ENCODE measurements at regions not wholly inside any gene's neighbourhood (a gene's known extent, or its start where the extent isn't known, plus 50 kb on each side); places are given as distances from the start of the nearest gene placed in this dataset.
A peak's percentile ranks its signal among the peaks of the same experiment; 100 is the strongest.

DNA sequence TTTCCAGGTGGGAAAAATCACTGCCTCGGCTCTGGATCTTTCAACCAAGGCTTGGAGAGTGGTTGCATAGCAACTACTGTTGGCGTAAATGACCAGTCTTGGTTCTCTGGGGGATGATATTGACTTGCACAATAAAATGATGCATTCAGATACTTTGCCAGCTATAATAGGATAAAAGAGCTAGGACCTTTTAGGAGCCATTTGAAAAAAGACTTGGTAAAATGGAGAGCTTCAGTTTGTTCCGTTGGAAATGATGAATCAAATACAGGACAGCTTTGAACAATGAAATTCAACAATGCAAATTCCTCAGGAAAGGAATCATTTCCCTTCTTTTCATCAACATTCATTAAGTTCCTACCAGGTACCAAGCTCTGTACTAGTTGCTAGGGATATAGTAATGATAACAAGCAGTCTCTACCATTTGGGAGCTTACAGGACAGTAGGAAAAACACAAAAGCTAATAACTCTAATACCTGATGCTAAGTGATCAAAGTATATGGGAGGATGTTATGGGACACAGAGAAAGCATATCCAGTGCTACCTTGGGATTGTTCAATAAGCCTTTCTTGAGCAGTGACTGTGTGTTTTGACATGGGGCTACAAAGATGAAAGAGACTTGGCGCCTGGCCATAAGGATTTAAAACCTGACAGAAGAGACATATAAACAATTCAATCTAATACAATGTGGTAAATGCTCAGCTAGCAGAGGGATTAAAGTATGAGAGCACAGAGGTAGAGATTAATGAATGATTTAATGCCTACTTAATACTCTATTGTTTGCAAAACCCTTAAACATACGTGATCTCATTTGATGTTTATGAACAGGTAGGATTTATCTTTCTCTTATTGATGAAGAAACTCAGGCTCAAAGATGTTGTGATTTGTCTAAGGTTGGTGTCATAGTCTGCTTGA, 110.7 kb downstream of the QPCT start:
- DNase-seq (ENCODE audit: insufficient read length, low spot score, missing footprints) = peak; percentile 69
- Histone ChIP-seq H3K9me3 (ENCODE audit: low read depth, low read length) (no peaks in the 10 kb centered on the region), H2AFZ (ENCODE audit: low read length) (peak overlapping the region; percentile 9), H3K27ac (ENCODE audit: low read depth, low read length) (peak overlapping the region; percentile 56), H3K4me3 (ENCODE audit: insufficient read depth, low read length) (no peak overlapping the region), H3K36me3 (ENCODE audit: insufficient read depth, low read length) (no peaks in the 10 kb centered on the region), H3K79me2 (ENCODE audit: insufficient read depth, low read length) (no peaks in the 10 kb centered on the region), H3K4me1 (ENCODE audit: insufficient read depth, low read length) (peaks cover 57% of the 10 kb centered on the region), H4K20me1 (ENCODE audit: insufficient read depth, low read length) (no peaks in the 10 kb centered on the region), H3K4me2 (ENCODE audit: insufficient read depth, low read length) (peak overlapping the region; percentile 27), H3K27me3 (ENCODE audit: insufficient read depth, low read length) (no peaks in the 10 kb centered on the region)
- TF ChIP-seq, protein P1, sequence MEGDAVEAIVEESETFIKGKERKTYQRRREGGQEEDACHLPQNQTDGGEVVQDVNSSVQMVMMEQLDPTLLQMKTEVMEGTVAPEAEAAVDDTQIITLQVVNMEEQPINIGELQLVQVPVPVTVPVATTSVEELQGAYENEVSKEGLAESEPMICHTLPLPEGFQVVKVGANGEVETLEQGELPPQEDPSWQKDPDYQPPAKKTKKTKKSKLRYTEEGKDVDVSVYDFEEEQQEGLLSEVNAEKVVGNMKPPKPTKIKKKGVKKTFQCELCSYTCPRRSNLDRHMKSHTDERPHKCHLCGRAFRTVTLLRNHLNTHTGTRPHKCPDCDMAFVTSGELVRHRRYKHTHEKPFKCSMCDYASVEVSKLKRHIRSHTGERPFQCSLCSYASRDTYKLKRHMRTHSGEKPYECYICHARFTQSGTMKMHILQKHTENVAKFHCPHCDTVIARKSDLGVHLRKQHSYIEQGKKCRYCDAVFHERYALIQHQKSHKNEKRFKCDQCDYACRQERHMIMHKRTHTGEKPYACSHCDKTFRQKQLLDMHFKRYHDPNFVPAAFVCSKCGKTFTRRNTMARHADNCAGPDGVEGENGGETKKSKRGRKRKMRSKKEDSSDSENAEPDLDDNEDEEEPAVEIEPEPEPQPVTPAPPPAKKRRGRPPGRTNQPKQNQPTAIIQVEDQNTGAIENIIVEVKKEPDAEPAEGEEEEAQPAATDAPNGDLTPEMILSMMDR (IDR thresholded peaks at IDR 0.05; ENCODE audit: extremely low read depth, low read depth, low read length) = no peak

DNA sequence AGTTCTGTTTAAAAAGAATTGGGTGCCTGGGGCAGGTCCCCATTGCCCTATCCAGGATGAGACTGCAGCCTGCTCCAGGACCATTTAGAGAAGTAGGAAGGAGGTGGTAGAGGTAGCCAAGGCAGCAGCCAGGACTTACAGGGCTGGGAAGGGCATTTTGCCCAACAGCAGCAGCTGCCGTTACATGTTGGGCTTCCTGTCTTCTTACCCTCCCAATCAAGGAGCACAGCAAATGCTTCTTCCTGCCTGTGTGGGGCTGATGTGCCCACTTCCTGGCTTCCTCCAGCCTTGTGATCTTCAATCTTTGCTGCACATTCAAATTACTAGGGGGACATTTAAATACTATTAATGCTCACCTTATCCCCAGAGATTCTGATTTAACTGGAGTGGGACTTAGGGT, 112.0 kb downstream of the QPCT start:
- Histone ChIP-seq H3K4me3 (ENCODE audit: insufficient read depth, low read length) (no peak overlapping the region), H3K4me1 (ENCODE audit: insufficient read depth, low read length) (peaks cover 64% of the 10 kb centered on the region), H3K27me3 (ENCODE audit: insufficient read depth, low read length) (no peaks in the 10 kb centered on the region), H4K20me1 (ENCODE audit: insufficient read depth, low read length) (no peaks in the 10 kb centered on the region), H3K79me2 (ENCODE audit: insufficient read depth, low read length) (no peaks in the 10 kb centered on the region), H3K4me2 (ENCODE audit: insufficient read depth, low read length) (no peak overlapping the region), H3K36me3 (ENCODE audit: insufficient read depth, low read length) (no peaks in the 10 kb centered on the region), H3K27ac (ENCODE audit: low read depth, low read length) (peak overlapping the region; percentile 99), H3K9me3 (ENCODE audit: low read depth, low read length) (no peaks in the 10 kb centered on the region), H2AFZ (ENCODE audit: low read length) (peak overlapping the region; percentile 16)
- DNase-seq (ENCODE audit: insufficient read length, low spot score, missing footprints) = no peak
- TF ChIP-seq, protein P1 (IDR thresholded peaks at IDR 0.05; ENCODE audit: extremely low read depth, low read depth, low read length) = no peak

DNA sequence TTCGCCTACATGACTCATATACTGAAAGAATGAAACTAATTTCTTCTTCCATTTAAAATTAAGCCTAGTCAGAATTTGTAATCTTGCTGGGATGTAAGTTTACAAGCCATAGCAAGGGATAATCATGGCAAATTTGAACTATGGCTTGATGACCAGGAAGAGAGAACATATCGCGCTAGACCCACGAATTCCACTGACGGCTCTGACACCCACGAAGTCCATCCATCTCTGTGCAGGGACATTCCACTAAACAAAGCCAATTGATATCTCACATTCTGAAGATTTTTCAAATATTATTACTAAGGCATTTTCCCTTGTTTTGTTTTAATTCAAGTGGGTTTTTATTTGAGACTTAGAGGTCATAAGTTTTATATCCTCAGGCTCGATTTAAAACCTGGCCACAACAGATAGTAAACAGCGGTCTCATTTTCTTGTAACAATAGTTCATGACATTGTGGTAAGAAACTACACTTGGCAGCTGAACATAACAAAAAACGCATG, 113.0 kb downstream of the QPCT start:
- no peaks in the 10 kb centered on the region for H3K9me3 ChIP-seq (ENCODE audit: low read depth, low read length)
- H3K27ac ChIP-seq (ENCODE audit: low read depth, low read length) = peak overlapping the region; percentile 99
- no peaks in the 10 kb centered on the region for H4K20me1 ChIP-seq (ENCODE audit: insufficient read depth, low read length)
- TF ChIP-seq, protein P1 (IDR thresholded peaks at IDR 0.05; ENCODE audit: extremely low read depth, low read depth, low read length) = no peak
- H3K4me3 ChIP-seq (ENCODE audit: insufficient read depth, low read length) = peak overlapping the region; percentile 21
- peaks cover 64% of the 10 kb centered on the region for H3K4me1 ChIP-seq (ENCODE audit: insufficient read depth, low read length)
- peak overlapping the region; percentile 70 for H3K4me2 ChIP-seq (ENCODE audit: insufficient read depth, low read length)
- H3K36me3 ChIP-seq (ENCODE audit: insufficient read depth, low read length) = no peaks in the 10 kb centered on the region
- H2AFZ ChIP-seq (ENCODE audit: low read length) = peak overlapping the region; percentile 20
- peak; percentile 35 for DNase-seq (ENCODE audit: insufficient read length, low spot score, missing footprints)
- H3K79me2 ChIP-seq (ENCODE audit: insufficient read depth, low read length) = no peaks in the 10 kb centered on the region
- H3K27me3 ChIP-seq (ENCODE audit: insufficient read depth, low read length) = no peaks in the 10 kb centered on the region

DNA sequence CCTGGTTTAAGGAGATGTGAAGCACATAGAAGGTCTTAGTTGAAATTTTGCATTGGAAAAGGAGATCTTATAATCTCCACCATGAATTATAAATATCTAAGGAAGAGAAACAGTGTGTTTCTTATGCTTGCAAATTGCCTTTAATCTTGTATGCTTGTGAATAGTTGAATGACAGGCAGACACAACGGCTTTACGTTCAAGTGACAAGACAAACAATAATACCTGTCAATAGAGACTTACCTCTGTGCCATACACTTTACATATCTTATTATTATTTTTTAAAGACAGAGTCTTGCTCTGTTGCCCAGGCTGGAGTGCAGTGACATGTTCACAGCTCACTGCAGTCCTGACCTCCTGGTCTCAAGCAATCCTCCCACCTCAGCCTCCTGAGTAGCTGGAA, 113.7 kb downstream of the QPCT start:
- Histone ChIP-seq H3K27me3 (ENCODE audit: insufficient read depth, low read length) (no peaks in the 10 kb centered on the region), H3K4me1 (ENCODE audit: insufficient read depth, low read length) (peaks cover 64% of the 10 kb centered on the region), H4K20me1 (ENCODE audit: insufficient read depth, low read length) (no peaks in the 10 kb centered on the region), H3K27ac (ENCODE audit: low read depth, low read length) (peak overlapping the region; percentile 99), H3K9me3 (ENCODE audit: low read depth, low read length) (no peaks in the 10 kb centered on the region), H3K4me3 (ENCODE audit: insufficient read depth, low read length) (no peak overlapping the region), H3K79me2 (ENCODE audit: insufficient read depth, low read length) (no peaks in the 10 kb centered on the region), H3K36me3 (ENCODE audit: insufficient read depth, low read length) (no peaks in the 10 kb centered on the region), H3K4me2 (ENCODE audit: insufficient read depth, low read length) (peak overlapping the region; percentile 70), H2AFZ (ENCODE audit: low read length) (no peak overlapping the region)
- TF ChIP-seq, protein P1 (IDR thresholded peaks at IDR 0.05; ENCODE audit: extremely low read depth, low read depth, low read length) = no peak
- no peak for DNase-seq (ENCODE audit: insufficient read length, low spot score, missing footprints)

Measured in osteoblast (primary cell).